GM18505 (cell line): ENCODE measurements at regions not wholly inside any gene's neighbourhood (a gene's known extent, or its start where the extent isn't known, plus 50 kb on each side); places are given as distances from the start of the nearest gene placed in this dataset.

ENCODE experiments used
- ATAC-seq: cut with Tn5 transposase; IDR thresholded peaks from one replicate; pipeline ENCODE4 v1.9.1; 2021; ENCODE audit not compliant: unreplicated experiment
- POLR2A ChIP-seq: IDR thresholded peaks from 4 replicates; pipeline ENCODE4 v1.6.1; 2011; ENCODE audit warnings: borderline replicate concordance; ENCODE audit not compliant: insufficient read depth, insufficient read length; ENCODE audit errors: extremely low read depth

- no peak for TF ChIP-seq POLR2A
- ATAC-seq = no peak
Observed at GRCh38 chr4:124523816-124524215, 188.7 kb downstream of the ANKRD50 start.

GRCh38 chr4:124525524-124525923, 187.0 kb downstream of the ANKRD50 start:
- no peak for TF ChIP-seq POLR2A
- ATAC-seq = no peak

GRCh38 chr4:124526331-124526730, 186.2 kb downstream of the ANKRD50 start:
- no peak for ATAC-seq
- no peak for TF ChIP-seq POLR2A

- TF ChIP-seq POLR2A = no peak
- no peak for ATAC-seq
Observed at GRCh38 chr4:124526769-124527168, 185.8 kb downstream of the ANKRD50 start.

- no peak for TF ChIP-seq POLR2A
- no peak for ATAC-seq
Observed at GRCh38 chr4:124527364-124527763, 185.2 kb downstream of the ANKRD50 start.

- no peak for ATAC-seq
- TF ChIP-seq POLR2A = no peak
Observed at GRCh38 chr4:124529131-124529530, 183.4 kb downstream of the ANKRD50 start.

GRCh38 chr4:124530464-124531077, 182.0 kb downstream of the ANKRD50 start:
- ATAC-seq = no peak
- TF ChIP-seq POLR2A = no peak

- ATAC-seq = no peak
- no peak for TF ChIP-seq POLR2A
Observed at GRCh38 chr4:124534131-124534530, 178.4 kb downstream of the ANKRD50 start.

- ATAC-seq = no peak
- no peak for TF ChIP-seq POLR2A
Observed at GRCh38 chr4:124535003-124535402, 177.5 kb downstream of the ANKRD50 start.

- no peak for TF ChIP-seq POLR2A
- no peak for ATAC-seq
Observed at GRCh38 chr4:124536946-124537345, 175.6 kb downstream of the ANKRD50 start.

- TF ChIP-seq POLR2A = no peak
- ATAC-seq = no peak
Observed at GRCh38 chr4:124537971-124538370, 174.6 kb downstream of the ANKRD50 start.

GRCh38 chr4:124540014-124540413, 172.5 kb downstream of the ANKRD50 start:
- no peak for TF ChIP-seq POLR2A
- ATAC-seq = no peak

- no peak for TF ChIP-seq POLR2A
Observed at GRCh38 chr4:124541652-124542420, 170.7 kb downstream of the ANKRD50 start.

GRCh38 chr4:124555959-124556358, 156.6 kb downstream of the ANKRD50 start:
- ATAC-seq = no peak

More at GRCh38 chr4:124541652-124542420, 170.7 kb downstream of the ANKRD50 start:
- no peak for ATAC-seq

More at GRCh38 chr4:124555959-124556358, 156.6 kb downstream of the ANKRD50 start:
- no peak for TF ChIP-seq POLR2A
